ENCODE measurements at regions not wholly inside any gene's neighbourhood (a gene's known extent, or its start where the extent isn't known, plus 50 kb on each side); places are given as distances from the start of the nearest gene placed in this dataset.

- peak; percentile 2 for DNase-seq
These were observed 221.8 kb downstream of the LACC1 start for GRCh38 chr13:44101347-44102083.

GRCh38 chr13:44103429-44104196, 223.9 kb downstream of the LACC1 start:
- DNase-seq, result no peak

GRCh38 chr13:44104197-44104490, 224.4 kb downstream of the LACC1 start:
- DNase-seq, result no peak

- peak; percentile 4 for DNase-seq
These were observed 225.3 kb downstream of the LACC1 start for GRCh38 chr13:44104969-44105368.

- no peak for DNase-seq
These were observed 226.8 kb downstream of the LACC1 start for GRCh38 chr13:44106266-44107152.

GRCh38 chr13:44107357-44108121, 227.8 kb downstream of the LACC1 start:
- no peak for DNase-seq

- DNase-seq, result peak; percentile 39
These were observed 228.7 kb downstream of the LACC1 start for GRCh38 chr13:44108331-44108858.

GRCh38 chr13:44110091-44110621, 230.5 kb downstream of the LACC1 start:
- no peak for DNase-seq

- DNase-seq, result no peak
These were observed 232.0 kb downstream of the LACC1 start for GRCh38 chr13:44111701-44112100.

GRCh38 chr13:44112700-44113329, 233.1 kb downstream of the LACC1 start:
- DNase-seq, result no peak

GRCh38 chr13:44116562-44117332, 237.0 kb downstream of the LACC1 start:
- no peak for DNase-seq

- peak; percentile 7 for DNase-seq
These were observed 237.6 kb downstream of the LACC1 start for GRCh38 chr13:44117351-44117750.

GRCh38 chr13:44117816-44118215, 238.1 kb downstream of the LACC1 start:
- no peak for DNase-seq

GRCh38 chr13:44118881-44119280, 239.2 kb downstream of the LACC1 start:
- no peak for DNase-seq

GRCh38 chr13:44120043-44120442, 240.3 kb downstream of the LACC1 start:
- DNase-seq, result no peak

- no peak for DNase-seq
These were observed 241.4 kb downstream of the LACC1 start for GRCh38 chr13:44120849-44121755.

GRCh38 chr13:44124352-44124751, 244.6 kb downstream of the LACC1 start:
- no peak for DNase-seq

- no peak for DNase-seq
These were observed 246.3 kb downstream of the LACC1 start for GRCh38 chr13:44125943-44126469.

- DNase-seq, result no peak
These were observed 245.0 kb upstream of the SERP2 start for GRCh38 chr13:44128552-44129001.

Measured in DMS53 (cell line).